Stimulated activated CD4-positive, alpha-beta T cell treated with anti-CD3 and anti-CD28 coated beads, Interleukin-4, amount 100 ng/mL, for 48 hours (primary cell): ENCODE measurements at regions not wholly inside any gene's neighbourhood (a gene's known extent, or its start where the extent isn't known, plus 50 kb on each side); places are given as distances from the start of the nearest gene placed in this dataset.

ENCODE experiments used
- DNase-seq, 2 donors: peaks; one replicate each; pipeline ENCODE4 v3.0.0-alpha.2; 2020; ENCODE audit warnings: low read depth in 2 of 2

- DNase-seq = no peak
Measured at GRCh38 chr1:56152635-56153034, 426.7 kb downstream of the PLPP3 start.

- DNase-seq = no peak
Measured at GRCh38 chr1:56151402-56151801, 428.0 kb downstream of the PLPP3 start.

- DNase-seq = no peak
Measured at GRCh38 chr1:56150441-56151215, 428.7 kb downstream of the PLPP3 start.

GRCh38 chr1:56149761-56150160 lies 429.6 kb downstream of the PLPP3 start:
- no peak for DNase-seq

- DNase-seq = no peak
Measured at GRCh38 chr1:56148326-56149193, 430.8 kb downstream of the PLPP3 start.

GRCh38 chr1:56147459-56147858 lies 431.9 kb downstream of the PLPP3 start:
- DNase-seq = no peak

GRCh38 chr1:56147034-56147433 lies 432.3 kb downstream of the PLPP3 start:
- DNase-seq = no peak

- no peak for DNase-seq
Measured at GRCh38 chr1:56146449-56146848, 432.9 kb downstream of the PLPP3 start.

GRCh38 chr1:56145581-56145980 lies 433.8 kb downstream of the PLPP3 start:
- no peak for DNase-seq

- DNase-seq = no peak
Measured at GRCh38 chr1:56142301-56142700, 437.1 kb downstream of the PLPP3 start.

GRCh38 chr1:56139836-56140235 lies 439.5 kb downstream of the PLPP3 start:
- no peak for DNase-seq

DNA sequence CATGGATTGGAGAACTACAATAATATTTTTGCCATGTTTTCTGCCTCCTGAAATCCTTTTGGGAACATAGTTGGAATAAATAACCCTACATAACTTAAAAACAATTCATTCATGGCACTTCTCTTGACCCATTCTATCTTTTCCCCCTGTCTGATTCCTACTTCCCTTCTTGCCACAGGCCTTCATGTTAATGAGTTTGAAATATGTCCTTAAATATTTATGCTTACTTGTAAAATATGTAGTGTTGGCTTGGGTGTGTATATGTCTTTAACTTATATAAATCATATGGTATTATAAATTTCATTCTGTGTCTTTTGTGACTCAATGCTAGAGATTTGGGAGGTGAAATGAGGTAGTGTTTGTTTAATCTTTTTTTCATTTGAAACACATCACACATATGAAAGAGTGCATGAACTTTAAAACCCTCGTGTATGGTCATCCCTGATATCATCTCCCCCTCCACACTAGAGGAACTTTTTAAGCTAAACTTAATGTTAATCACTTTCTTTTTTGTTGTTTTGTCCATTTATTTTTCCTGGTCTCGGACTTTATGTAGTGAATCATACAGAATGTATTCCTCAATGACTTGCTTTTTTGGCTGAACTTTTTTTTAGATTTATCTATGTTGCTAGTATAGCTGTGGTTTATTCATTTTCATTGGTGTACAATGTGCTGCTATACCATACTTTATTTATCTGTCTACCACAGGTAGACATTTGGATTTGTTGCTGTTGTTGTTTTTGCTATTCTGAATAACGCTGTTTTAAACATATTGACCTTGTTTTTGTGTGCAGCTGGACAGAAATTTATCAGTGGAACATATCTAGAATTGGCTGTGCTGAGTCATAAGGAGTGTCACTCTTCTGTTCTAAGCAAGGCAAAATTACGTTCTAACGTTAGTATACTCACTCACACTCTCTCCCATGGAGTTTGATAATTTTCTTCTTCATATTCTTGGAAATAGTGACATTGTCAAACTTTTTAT lies 441.6 kb downstream of the PLPP3 start:
- no peak for DNase-seq

GRCh38 chr1:56137090-56137489 lies 442.3 kb downstream of the PLPP3 start:
- no peak for DNase-seq

GRCh38 chr1:56135864-56136147 lies 443.6 kb downstream of the PLPP3 start:
- DNase-seq = no peak

DNA sequence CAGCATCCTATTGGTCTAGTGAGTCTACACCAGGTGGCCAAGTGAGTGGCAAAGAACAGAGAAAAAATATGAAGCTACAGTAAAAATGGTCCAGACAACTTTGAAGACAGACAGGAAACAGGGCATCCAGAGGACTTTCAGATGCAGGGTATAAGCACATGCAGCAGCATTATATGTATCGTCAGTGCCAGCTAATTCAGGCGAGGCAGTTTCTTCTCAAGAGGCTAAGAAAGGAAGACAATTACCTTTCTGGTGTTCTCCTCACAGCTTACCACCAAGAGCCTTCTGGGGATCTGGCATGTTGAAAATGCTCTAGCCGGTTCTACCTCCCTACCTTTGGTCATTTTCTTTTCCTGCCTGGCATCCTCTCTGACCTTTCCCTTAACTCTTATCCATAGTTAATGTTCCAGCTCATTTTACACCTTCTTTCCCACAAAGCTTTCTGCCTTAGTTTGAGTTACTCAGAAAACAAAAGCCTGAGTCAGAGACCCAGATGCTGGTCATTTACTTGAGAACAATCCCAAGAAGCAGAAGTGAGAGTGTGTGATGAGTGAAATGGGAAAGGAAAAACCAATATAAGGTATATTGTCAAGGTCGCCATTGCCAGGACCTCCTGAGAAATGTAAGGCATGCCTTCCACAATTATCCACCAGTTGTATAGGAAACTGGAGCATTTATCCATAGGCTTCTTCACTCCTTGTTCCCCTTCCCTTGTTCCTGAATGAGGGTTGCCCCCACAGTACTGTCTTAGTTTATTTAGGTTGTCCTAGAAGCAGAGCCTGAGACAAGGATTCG lies 444.1 kb downstream of the PLPP3 start:
- DNase-seq = no peak

DNA sequence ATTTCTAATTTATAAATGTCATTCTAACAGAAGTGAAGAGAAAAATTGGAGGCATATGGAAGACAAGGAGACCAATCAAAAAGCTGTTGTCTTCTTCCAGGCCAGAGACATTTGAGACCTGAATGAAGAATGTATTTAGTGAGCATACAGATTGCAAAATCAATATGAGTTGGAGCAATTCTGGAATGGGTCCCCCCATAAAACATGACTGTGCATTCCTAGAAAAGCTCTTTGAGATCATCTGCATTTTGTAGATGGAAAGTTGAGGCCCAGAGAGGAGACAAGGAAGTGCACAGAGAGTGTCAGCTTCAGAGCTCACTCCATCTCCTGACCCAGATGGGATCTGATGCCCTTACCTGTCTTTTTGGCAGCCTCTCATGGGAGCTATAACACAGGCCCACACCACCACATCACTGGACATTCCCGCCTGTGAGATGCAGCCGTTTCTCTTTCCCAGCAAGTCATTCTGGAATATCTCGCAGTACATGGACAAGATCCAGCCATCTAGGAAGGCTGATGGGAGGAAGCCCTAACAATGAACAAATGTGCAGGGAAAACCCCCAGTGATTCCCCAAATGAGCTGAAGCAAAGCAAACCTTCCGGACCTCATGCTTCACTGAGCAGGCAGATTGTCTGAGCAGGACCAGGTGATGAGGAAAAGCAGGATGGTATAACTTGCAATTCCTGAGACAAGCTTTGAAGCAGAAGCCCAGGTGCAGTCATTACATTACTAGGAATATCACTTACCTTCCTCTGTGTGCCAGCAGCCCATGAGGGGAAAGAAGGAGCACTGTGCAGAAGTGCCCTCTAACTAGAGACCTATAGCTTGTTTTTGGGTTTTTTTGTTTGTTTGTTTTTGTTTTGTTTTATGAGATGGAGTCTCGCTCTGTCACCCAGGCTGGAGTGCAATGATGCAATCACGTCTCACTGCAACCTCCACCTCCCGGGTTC lies 445.6 kb downstream of the PLPP3 start:
- no peak for DNase-seq

DNA sequence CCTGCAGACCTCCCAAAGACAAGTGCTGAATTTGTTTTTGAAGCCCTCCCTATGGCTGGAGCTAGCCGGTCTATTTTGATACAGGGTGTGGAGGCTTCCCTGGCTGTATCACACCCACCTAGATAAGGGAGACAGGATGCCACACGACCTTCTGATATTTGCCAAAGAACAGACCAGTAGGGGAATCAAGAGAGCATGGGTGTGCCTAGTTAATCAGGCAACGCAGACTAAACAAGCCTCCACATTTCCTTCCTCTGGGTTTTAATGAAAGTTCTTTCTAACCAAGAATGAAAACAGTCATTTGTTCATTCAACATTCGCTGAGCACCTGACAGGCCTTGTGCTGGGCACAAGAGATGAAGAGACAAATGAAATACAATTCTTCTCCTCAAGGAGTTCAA lies 446.8 kb downstream of the PLPP3 start:
- no peak for DNase-seq

- no peak for DNase-seq
Measured at GRCh38 chr1:56129837-56130236, 449.5 kb downstream of the PLPP3 start.

DNA sequence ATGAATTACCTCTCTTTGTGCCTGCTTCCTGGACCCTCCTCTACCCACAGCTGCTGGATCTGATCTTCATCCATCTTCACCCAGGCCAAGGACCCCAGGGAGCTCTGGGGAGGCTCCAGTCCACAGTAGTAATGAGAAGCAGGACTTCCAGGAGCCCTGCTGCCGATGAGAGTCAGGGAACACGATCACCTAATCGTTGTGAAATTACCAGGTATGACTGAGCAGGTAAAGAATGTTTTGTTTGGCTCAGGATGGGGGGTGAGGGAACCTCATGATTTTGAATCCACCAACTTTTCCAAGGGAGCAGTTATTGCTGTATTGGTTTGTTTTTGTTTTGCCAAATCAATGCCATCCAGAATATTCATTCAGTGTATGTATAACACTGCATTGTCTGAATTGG lies 454.0 kb downstream of the PLPP3 start:
- no peak for DNase-seq

- no peak for DNase-seq
Measured at GRCh38 chr1:56123826-56124225, 455.5 kb downstream of the PLPP3 start.
